GM12878 (cell line): ENCODE measurements at regions not wholly inside any gene's neighbourhood (a gene's known extent, or its start where the extent isn't known, plus 50 kb on each side); places are given as distances from the start of the nearest gene placed in this dataset.

Source experiments
- EP300 ChIP-seq, 2 experiments: fragments of 150-350 bp in 1 of 2; IDR thresholded peaks; 2 replicates each; pipeline ENCODE4 v1.6.1; 2011 to 2012; ENCODE audit warnings: low read depth in 2 of 2, low read length in 2 of 2, borderline replicate concordance in 1 of 2, improper control_type of control experiment in 1 of 2, inconsistent platforms in 1 of 2; ENCODE audit not compliant: control insufficient read depth in 1 of 2
- ESRRA ChIP-seq: IDR thresholded peaks from 2 replicates; pipeline ENCODE4 v1.6.1; 2012; ENCODE audit warnings: mild to moderate bottlenecking, low read length, improper control_type of control experiment
- IKZF2 ChIP-seq, 2 experiments: fragments of 450-650 bp; IDR thresholded peaks; 2 replicates each; pipeline ENCODE4 v1.6.1; 2017; ENCODE audit warnings: mild to moderate bottlenecking in 2 of 2, moderate library complexity in 2 of 2
- MEF2A ChIP-seq: IDR thresholded peaks from 2 replicates; pipeline ENCODE4 v1.6.1; 2011; ENCODE audit warnings: low read depth, mild to moderate bottlenecking, low read length, moderate library complexity; ENCODE audit not compliant: insufficient read depth
- NR2C1 ChIP-seq: fragments of 450-650 bp; IDR thresholded peaks from 2 replicates; pipeline ENCODE4 v1.6.1; 2017; ENCODE audit warnings: antibody characterized with exemption, mild to moderate bottlenecking, moderate library complexity
- POLR2AphosphoS5 ChIP-seq: IDR thresholded peaks from 2 replicates; pipeline ENCODE4 v1.6.1; 2011; ENCODE audit warnings: mild to moderate bottlenecking, low read length, inconsistent platforms
- SKIL ChIP-seq: fragments of 450-650 bp; IDR thresholded peaks from 2 replicates; pipeline ENCODE4 v1.6.1; 2017; ENCODE audit warnings: mild to moderate bottlenecking, low read depth, inconsistent platforms; ENCODE audit not compliant: poor library complexity, severe bottlenecking
- ZNF622 ChIP-seq: fragments of 450-650 bp; IDR thresholded peaks from 2 replicates; pipeline ENCODE4 v1.6.1; 2017; ENCODE audit warnings: mild to moderate bottlenecking, inconsistent platforms
- TF ChIP-seq, protein P1 (sequence below): IDR thresholded peaks from 2 replicates; pipeline ENCODE4 v1.6.1; 2012; ENCODE audit warnings: low read depth, low read length, improper control_type of control experiment
- TF ChIP-seq, protein P2 (sequence below): fragments of 450-650 bp; formaldehyde crosslinking; IDR thresholded peaks from 2 replicates; pipeline ENCODE4 v1.4.0; 2020; ENCODE audit warnings: mild to moderate bottlenecking, moderate library complexity
- TF ChIP-seq, protein P3 (sequence below): fragments of 450-650 bp; IDR thresholded peaks from 2 replicates; pipeline ENCODE4 v1.6.1; 2018; ENCODE audit warnings: mild to moderate bottlenecking, low read depth, moderate library complexity; ENCODE audit not compliant: partially characterized antibody

DNA sequence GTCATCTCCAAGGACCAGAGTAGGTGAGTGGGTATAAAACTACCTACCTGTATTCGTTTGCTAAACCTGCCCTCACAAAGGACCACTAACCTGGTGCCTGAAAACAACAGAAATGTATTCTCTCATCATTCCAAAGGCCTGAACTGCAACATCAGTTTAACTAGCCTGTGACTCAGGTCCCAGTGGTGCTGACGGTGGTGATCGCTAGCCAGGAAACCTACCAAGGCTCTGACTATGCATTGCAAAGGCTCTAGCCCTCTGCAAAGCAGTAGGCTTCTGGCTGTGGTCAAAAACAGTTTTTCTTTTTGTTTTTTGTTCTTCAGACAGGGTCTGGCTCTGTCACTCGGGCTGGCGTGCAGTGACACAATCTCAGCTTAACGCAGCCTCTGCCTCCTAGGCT is 107.5 kb downstream of the NPTX2 start (continued):
- TF ChIP-seq, protein P1, sequence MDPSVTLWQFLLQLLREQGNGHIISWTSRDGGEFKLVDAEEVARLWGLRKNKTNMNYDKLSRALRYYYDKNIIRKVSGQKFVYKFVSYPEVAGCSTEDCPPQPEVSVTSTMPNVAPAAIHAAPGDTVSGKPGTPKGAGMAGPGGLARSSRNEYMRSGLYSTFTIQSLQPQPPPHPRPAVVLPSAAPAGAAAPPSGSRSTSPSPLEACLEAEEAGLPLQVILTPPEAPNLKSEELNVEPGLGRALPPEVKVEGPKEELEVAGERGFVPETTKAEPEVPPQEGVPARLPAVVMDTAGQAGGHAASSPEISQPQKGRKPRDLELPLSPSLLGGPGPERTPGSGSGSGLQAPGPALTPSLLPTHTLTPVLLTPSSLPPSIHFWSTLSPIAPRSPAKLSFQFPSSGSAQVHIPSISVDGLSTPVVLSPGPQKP: no peak
- TF ChIP-seq EP300 (IDR thresholded peaks at IDR 0.05; ENCODE audit: borderline replicate concordance in 1 of 2, control insufficient read depth in 1 of 2, low read depth in 2 of 2, low read length in 2 of 2): no peak
- no peak for TF ChIP-seq MEF2A
- TF ChIP-seq SKIL: no peak
- no peak for TF ChIP-seq ZNF622
- TF ChIP-seq POLR2AphosphoS5: no peak
- no peak for TF ChIP-seq IKZF2 (IDR thresholded peaks at IDR 0.05)
- TF ChIP-seq ESRRA: no peak
- TF ChIP-seq, protein P2, sequence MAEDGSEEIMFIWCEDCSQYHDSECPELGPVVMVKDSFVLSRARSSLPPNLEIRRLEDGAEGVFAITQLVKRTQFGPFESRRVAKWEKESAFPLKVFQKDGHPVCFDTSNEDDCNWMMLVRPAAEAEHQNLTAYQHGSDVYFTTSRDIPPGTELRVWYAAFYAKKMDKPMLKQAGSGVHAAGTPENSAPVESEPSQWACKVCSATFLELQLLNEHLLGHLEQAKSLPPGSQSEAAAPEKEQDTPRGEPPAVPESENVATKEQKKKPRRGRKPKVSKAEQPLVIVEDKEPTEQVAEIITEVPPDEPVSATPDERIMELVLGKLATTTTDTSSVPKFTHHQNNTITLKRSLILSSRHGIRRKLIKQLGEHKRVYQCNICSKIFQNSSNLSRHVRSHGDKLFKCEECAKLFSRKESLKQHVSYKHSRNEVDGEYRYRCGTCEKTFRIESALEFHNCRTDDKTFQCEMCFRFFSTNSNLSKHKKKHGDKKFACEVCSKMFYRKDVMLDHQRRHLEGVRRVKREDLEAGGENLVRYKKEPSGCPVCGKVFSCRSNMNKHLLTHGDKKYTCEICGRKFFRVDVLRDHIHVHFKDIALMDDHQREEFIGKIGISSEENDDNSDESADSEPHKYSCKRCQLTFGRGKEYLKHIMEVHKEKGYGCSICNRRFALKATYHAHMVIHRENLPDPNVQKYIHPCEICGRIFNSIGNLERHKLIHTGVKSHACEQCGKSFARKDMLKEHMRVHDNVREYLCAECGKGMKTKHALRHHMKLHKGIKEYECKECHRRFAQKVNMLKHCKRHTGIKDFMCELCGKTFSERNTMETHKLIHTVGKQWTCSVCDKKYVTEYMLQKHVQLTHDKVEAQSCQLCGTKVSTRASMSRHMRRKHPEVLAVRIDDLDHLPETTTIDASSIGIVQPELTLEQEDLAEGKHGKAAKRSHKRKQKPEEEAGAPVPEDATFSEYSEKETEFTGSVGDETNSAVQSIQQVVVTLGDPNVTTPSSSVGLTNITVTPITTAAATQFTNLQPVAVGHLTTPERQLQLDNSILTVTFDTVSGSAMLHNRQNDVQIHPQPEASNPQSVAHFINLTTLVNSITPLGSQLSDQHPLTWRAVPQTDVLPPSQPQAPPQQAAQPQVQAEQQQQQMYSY (CRISPR knock-in tag): no peak
- no peak for TF ChIP-seq NR2C1
- TF ChIP-seq, protein P3, sequence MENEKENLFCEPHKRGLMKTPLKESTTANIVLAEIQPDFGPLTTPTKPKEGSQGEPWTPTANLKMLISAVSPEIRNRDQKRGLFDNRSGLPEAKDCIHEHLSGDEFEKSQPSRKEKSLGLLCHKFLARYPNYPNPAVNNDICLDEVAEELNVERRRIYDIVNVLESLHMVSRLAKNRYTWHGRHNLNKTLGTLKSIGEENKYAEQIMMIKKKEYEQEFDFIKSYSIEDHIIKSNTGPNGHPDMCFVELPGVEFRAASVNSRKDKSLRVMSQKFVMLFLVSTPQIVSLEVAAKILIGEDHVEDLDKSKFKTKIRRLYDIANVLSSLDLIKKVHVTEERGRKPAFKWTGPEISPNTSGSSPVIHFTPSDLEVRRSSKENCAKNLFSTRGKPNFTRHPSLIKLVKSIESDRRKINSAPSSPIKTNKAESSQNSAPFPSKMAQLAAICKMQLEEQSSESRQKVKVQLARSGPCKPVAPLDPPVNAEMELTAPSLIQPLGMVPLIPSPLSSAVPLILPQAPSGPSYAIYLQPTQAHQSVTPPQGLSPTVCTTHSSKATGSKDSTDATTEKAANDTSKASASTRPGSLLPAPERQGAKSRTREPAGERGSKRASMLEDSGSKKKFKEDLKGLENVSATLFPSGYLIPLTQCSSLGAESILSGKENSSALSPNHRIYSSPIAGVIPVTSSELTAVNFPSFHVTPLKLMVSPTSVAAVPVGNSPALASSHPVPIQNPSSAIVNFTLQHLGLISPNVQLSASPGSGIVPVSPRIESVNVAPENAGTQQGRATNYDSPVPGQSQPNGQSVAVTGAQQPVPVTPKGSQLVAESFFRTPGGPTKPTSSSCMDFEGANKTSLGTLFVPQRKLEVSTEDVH: no peak
- TF ChIP-seq, all 136 proteins: peak for 0
